ENCODE measurements at regions not wholly inside any gene's neighbourhood (a gene's known extent, or its start where the extent isn't known, plus 50 kb on each side); places are given as distances from the start of the nearest gene placed in this dataset.

- ChIA-PET CTCF (no interaction called here), POLR2A (ENCODE audit: low non-redundant PET) (no interaction called here)
- no peak for DNase-seq (ENCODE audit: low spot score)
- no peak for TF ChIP-seq CTCF (conservative IDR thresholded peaks at IDR 0.05; ENCODE audit: low read depth)
- no peak overlapping the region for H3K27ac ChIP-seq
These were observed 1395.9 kb downstream of the EPHA7 start for GRCh38 chr6:92023410-92023966.

GRCh38 chr6:92011681-92012245, 1407.6 kb downstream of the EPHA7 start:
- H3K27ac ChIP-seq: no peak overlapping the region
- no peak for DNase-seq (ENCODE audit: low spot score)
- CTCF ChIA-PET: no interaction called here
- POLR2A ChIA-PET (ENCODE audit: low non-redundant PET): no interaction called here
- TF ChIP-seq CTCF (conservative IDR thresholded peaks at IDR 0.05; ENCODE audit: low read depth): no peak

- ChIA-PET CTCF (no interaction called here), POLR2A (ENCODE audit: low non-redundant PET) (no interaction called here)
- H3K27ac ChIP-seq: no peak overlapping the region
- no peak for DNase-seq (ENCODE audit: low spot score)
- TF ChIP-seq CTCF (conservative IDR thresholded peaks at IDR 0.05; ENCODE audit: low read depth): no peak
These were observed 1410.4 kb downstream of the EPHA7 start for GRCh38 chr6:92008757-92009502.

- TF ChIP-seq CTCF (conservative IDR thresholded peaks at IDR 0.05; ENCODE audit: low read depth): no peak
- ChIA-PET CTCF (no interaction called here), POLR2A (ENCODE audit: low non-redundant PET) (no interaction called here)
- H3K27ac ChIP-seq: no peak overlapping the region
- no peak for DNase-seq (ENCODE audit: low spot score)
These were observed 1413.2 kb upstream of the MAP3K7 start for GRCh38 chr6:92000112-92000511.

GRCh38 chr6:91994787-91995186, 1407.9 kb upstream of the MAP3K7 start:
- TF ChIP-seq CTCF (conservative IDR thresholded peaks at IDR 0.05; ENCODE audit: low read depth): no peak
- DNase-seq (ENCODE audit: low spot score): no peak
- ChIA-PET POLR2A (ENCODE audit: low non-redundant PET) (no interaction called here), CTCF (no interaction called here)
- no peak overlapping the region for H3K27ac ChIP-seq

- ChIA-PET POLR2A (ENCODE audit: low non-redundant PET) (no interaction called here), CTCF (no interaction called here)
- no peak for TF ChIP-seq CTCF (conservative IDR thresholded peaks at IDR 0.05; ENCODE audit: low read depth)
- no peak overlapping the region for H3K27ac ChIP-seq
- DNase-seq (ENCODE audit: low spot score): no peak
These were observed 1395.7 kb upstream of the MAP3K7 start for GRCh38 chr6:91982559-91982958.
